Tibial nerve (tissue), 3 donors: ENCODE measurements at regions not wholly inside any gene's neighbourhood (a gene's known extent, or its start where the extent isn't known, plus 50 kb on each side); places are given as distances from the start of the nearest gene placed in this dataset.

Experiments used
- CTCF ChIP-seq, 5 experiments: fragments of 200-600 bp in 3 of 5; fragments of 450-650 bp in 2 of 5; sonication (generic) in 3 of 5; IDR thresholded peaks; one replicate each; pipeline ENCODE4 v1.5.1; 2016 to 2019; ENCODE audit warnings: antibody characterized with exemption in 5 of 5, mild to moderate bottlenecking in 3 of 5, moderate library complexity in 2 of 5
- POLR2A ChIP-seq, 2 donors: fragments of 450-650 bp; IDR thresholded peaks; one replicate each; pipeline ENCODE4 v1.6.1; 2017; ENCODE audit warnings: antibody characterized with exemption in 2 of 2, mild to moderate bottlenecking in 2 of 2, moderate library complexity in 2 of 2

DNA sequence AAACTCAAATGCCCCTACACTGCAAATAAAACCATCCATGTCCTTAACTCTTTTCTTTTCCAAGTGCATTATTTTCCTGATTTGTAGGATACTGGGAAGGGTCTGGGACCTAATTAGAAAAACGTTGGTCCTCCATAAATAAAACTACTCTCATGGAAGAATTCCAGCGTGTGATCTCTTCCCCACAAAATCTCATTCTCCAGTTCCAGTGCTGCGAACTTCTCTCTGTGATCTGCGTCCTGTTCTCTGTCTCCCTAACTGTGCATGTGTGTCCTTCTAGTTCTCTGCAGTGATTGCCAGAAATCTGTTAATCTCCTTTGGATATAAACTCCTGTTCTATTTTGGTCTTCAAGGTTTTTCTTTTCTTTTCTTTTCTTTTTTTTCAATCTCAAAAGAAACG, 148.1 kb downstream of the BBOX1 start:
- TF ChIP-seq CTCF (IDR thresholded peaks at IDR 0.05): no peak
- no peak for TF ChIP-seq POLR2A (IDR thresholded peaks at IDR 0.05)
